ENCODE measurements at regions not wholly inside any gene's neighbourhood (a gene's known extent, or its start where the extent isn't known, plus 50 kb on each side); places are given as distances from the start of the nearest gene placed in this dataset.

DNA sequence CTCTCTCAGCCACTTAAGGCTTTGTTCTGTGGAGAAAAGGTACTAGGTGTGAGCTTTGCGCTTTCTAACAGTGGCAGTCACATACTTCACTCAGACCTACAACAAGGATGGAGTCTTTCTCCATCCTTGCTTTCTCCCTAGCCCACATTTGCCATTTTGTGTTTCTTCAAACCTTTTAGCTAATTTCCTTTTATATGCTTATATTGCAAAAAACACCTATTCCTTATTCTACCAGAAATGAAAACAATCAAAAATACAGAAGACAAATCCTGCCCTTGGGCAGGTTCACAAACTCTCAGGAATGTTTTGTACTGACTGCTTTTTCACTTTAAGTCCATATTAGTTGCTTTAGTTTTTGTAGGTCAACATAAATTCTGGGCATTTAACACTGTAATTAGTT lies 914.2 kb downstream of the SQOR start:
- H3K9me3 ChIP-seq (ENCODE audit: control insufficient read depth, insufficient read depth, low read depth, low read length), result peaks cover 3% of the 10 kb centered on the region; the same call in 1 of the 2 replicates
- ChIA-PET CTCF (no interaction called here), POLR2A (no interaction called here)
- no TSS peak for BruUV-seq (replicated peaks)
- no peak overlapping the region for H3K27ac ChIP-seq (ENCODE audit: low read length)
- no peaks in the 10 kb centered on the region for H3K4me1 ChIP-seq (ENCODE audit: control insufficient read depth, insufficient read depth, low read length)
- no peaks in the 10 kb centered on the region for H3K27me3 ChIP-seq (ENCODE audit: control insufficient read depth, insufficient read depth, low read length)
- DNase-seq (ENCODE audit: low read depth, low spot score), result no peak
- ATAC-seq, result no peak
- intact Hi-C loops (cut with micrococcal nuclease; ENCODE audit: unreplicated experiment) (no loop called here), in situ Hi-C loops (cut with HindIII; ENCODE audit: low pct_unique_long_range_greater_than_20kb, low sequenced_read_pairs) (no loop called here)
- TF ChIP-seq POLR2AphosphoS5 (IDR thresholded peaks at IDR 0.05; ENCODE audit: low read depth, low read length), result no peak
- no peak for TF ChIP-seq CTCF (IDR thresholded peaks at IDR 0.05)
- no peak for TF ChIP-seq SIN3A (IDR thresholded peaks at IDR 0.05; ENCODE audit: borderline replicate concordance, insufficient read depth, low read depth, low read length)
- no peak for TF ChIP-seq REST (IDR thresholded peaks at IDR 0.05; ENCODE audit: insufficient read depth in 1 of 2, low read depth in 2 of 2, low read length in 1 of 2)
- TF ChIP-seq TCF7L2 (IDR thresholded peaks at IDR 0.05; ENCODE audit: low read depth, low read length), result no peak
- H3K4me3 ChIP-seq (ENCODE audit: low read depth in 2 of 2, low read length in 2 of 2), result no peak overlapping the region
- no peaks in the 10 kb centered on the region for H3K36me3 ChIP-seq (ENCODE audit: control insufficient read depth, insufficient read depth, low read length)

- H3K27ac ChIP-seq (ENCODE audit: low read length), result no peak overlapping the region
- no peaks in the 10 kb centered on the region for H3K36me3 ChIP-seq (ENCODE audit: control insufficient read depth, insufficient read depth, low read length)
- no peaks in the 10 kb centered on the region for H3K27me3 ChIP-seq (ENCODE audit: control insufficient read depth, insufficient read depth, low read length)
- no peak for ATAC-seq
- ChIA-PET CTCF (no interaction called here), POLR2A (no interaction called here)
- in situ Hi-C loops (cut with HindIII; ENCODE audit: low pct_unique_long_range_greater_than_20kb, low sequenced_read_pairs) (no loop called here), intact Hi-C loops (cut with micrococcal nuclease; ENCODE audit: unreplicated experiment) (no loop called here)
- DNase-seq (ENCODE audit: low read depth, low spot score), result no peak
- no TSS peak for BruUV-seq (replicated peaks)
- peaks cover 3% of the 10 kb centered on the region; the same call in 1 of the 2 replicates for H3K9me3 ChIP-seq (ENCODE audit: control insufficient read depth, insufficient read depth, low read depth, low read length)
- no peak overlapping the region for H3K4me3 ChIP-seq (ENCODE audit: low read depth in 2 of 2, low read length in 2 of 2)
- TF ChIP-seq REST (IDR thresholded peaks at IDR 0.05; ENCODE audit: insufficient read depth in 1 of 2, low read depth in 2 of 2, low read length in 1 of 2), result no peak
- no peak for TF ChIP-seq CTCF (IDR thresholded peaks at IDR 0.05)
- TF ChIP-seq POLR2AphosphoS5 (IDR thresholded peaks at IDR 0.05; ENCODE audit: low read depth, low read length), result no peak
- no peak for TF ChIP-seq TCF7L2 (IDR thresholded peaks at IDR 0.05; ENCODE audit: low read depth, low read length)
- no peak for TF ChIP-seq SIN3A (IDR thresholded peaks at IDR 0.05; ENCODE audit: borderline replicate concordance, insufficient read depth, low read depth, low read length)
- no peaks in the 10 kb centered on the region for H3K4me1 ChIP-seq (ENCODE audit: control insufficient read depth, insufficient read depth, low read length)
Measured at GRCh38 chr15:46552316-46552715, 917.5 kb downstream of the SQOR start.
